ENCODE measurements at regions not wholly inside any gene's neighbourhood (a gene's known extent, or its start where the extent isn't known, plus 50 kb on each side); places are given as distances from the start of the nearest gene placed in this dataset.

DNA sequence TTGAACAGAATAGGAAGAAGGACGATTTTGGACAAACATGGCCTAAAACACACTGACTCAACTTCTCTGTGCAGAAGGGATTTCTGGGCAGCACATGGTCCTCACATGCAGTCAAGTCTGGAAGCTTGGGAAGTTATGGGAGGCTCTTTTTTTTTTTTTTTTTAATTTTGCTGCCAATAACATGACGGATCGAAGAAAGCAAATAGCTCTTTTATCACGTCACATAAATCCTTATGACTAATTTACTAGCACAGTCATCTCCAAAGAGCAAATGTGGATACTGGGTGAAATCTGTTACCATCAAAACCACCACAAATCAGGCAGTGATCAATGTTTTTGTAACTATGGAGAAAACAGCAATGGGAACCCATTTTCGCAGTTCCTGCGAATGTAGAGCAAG lies 193.3 kb upstream of the FAM9B start:
- TF ChIP-seq CTCF (IDR thresholded peaks at IDR 0.05) (no peak), EZH2 (IDR thresholded peaks at IDR 0.05; ENCODE audit: borderline replicate concordance, insufficient read depth, low read depth, low read length, poor library complexity, severe bottlenecking) (no peak)

All from B cell (primary cell).